ENCODE measurements at regions not wholly inside any gene's neighbourhood (a gene's known extent, or its start where the extent isn't known, plus 50 kb on each side); places are given as distances from the start of the nearest gene placed in this dataset.
"Not testable (repeated sequence)": the region's sequence is repeated elsewhere in the genome, so short reads cannot be mapped to it uniquely, and the experiment has no call there.

DNA sequence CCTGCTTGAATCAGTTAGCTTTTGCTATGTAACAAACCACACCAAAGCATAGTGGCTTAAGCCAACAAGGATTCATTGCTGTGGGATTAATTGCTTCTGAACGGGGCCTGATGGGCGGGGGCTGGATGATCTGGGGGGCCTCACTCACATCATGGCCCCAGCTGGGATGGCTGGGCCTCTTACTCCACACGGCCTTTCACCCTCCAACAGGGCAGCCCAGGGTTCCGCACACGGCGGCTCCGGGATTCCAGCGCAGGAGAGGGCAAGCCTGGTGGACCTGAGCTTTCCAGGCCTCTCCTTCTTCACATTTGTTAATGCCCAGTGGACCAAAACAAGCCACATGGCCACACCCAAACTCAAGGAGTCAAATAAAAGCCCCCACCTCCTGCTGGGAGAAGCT lies 86.3 kb upstream of the PHLPP1 start:
- DNase-seq, result no peak

DNA sequence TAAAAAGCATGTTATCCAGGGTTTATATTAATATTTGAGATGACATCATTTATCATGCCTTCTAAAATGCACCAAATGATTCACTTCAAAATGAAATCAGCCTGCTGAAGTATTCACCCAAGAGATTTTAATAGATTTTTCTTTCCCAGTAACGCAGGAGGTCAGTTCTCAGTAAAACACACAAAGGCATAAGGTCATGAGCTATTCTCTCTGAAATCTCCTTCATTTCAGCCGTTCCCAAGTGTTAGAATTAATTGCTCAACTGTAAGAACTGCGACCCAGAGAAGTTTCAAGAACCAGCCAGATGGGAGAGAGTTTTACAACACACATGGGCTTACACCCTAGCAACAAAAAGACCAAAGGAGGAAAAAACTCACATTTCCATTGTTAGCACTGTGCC lies 84.2 kb upstream of the PHLPP1 start:
- DNase-seq, result no peak

DNA sequence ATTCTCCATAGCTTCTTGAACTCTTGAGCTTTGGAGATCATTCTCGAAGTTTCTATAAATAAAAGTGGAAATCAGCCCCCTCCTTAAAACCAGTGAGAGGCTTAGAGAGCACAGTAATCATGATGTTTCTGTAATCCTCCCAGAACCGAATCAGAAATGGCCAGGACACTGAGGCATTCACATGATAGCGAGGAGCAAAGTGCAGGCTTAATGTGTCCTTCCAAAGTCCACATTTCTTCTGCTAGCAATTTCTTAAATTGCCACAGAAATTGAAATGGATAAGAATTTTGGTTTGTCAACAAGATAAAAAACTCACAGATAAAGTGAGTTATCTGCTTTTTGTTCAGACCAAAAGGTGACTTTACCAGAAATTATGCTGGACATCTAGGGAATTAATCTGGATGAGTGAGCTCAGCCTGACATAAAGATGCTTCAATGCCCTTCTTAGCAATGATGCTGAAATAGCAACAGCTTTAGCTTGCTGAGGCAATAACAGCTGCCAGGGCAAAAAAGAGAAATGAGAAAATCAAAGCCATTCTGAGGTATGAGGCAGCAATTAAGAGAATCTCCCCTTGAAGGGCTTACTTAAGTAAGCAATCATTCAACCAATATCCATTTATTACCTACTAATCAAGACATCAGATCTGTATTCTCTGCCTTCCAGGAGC lies 82.4 kb upstream of the PHLPP1 start:
- no peak for DNase-seq

DNA sequence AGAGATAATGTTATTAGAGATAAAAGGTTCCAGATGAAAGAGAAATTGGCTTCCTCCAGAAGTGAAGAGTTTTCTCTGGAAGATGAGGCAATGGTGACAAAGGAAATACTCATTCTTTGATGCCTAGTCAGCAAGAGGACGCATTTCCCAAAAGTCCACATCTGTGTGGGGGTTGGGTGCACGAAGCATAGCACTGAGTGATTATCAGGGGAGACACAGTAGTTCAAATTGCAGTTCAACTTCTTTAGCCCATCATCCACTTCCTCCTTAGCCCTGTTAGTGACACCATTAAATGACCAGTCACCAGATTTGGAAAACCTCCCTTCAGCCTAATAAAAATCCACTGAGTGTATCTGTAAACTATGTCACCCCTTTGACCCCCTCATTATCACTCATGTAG lies 80.9 kb upstream of the PHLPP1 start:
- no peak for DNase-seq

DNA sequence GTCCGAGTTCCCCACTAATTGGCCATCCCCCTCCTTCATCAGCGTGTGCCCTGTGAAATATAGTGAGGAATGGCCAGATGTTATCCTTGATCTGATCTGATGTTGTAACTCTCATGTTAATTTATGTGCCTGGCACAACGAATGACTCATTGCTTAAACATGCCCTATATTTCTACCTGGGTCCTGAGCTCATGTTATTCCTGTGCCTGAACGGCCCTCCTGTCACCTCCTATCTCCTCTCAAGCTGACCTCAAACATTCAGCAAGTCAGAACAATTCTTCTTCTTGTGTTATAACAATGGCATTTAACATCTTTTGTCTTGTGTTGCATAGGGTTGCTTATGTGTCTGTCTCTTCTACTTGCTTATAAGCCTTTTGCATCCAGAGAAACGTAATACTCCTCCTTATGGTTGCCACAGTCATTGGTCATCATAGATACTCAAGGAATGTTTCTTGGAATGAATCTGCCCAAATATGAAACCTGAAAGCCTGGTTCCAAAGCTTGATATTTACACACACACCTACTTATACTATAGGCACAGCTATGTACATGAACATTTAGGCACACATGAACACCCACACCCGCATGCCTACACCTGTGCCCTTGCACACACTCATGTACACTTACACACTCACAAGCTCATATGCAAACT lies 80.2 kb upstream of the PHLPP1 start:
- DNase-seq, result no peak

DNA sequence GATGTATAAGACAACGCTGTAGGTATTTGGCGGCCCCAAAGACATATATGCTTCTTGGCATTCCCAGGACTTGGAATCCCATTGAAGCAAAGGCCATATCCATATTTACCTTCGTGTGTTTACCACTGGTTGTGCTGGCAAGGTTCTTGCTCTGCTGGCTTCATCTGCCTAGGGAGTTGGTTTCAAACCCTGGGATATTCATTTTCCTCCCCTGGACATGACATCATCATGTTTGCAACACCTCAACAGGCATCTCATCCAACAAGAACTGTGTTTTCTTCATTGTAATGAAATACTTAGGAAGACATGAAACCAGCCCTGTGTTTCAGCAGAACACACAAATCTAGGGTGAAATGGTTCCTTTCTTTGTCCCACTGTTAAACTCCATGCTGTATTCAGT lies 77.9 kb upstream of the PHLPP1 start:
- no peak for DNase-seq

DNA sequence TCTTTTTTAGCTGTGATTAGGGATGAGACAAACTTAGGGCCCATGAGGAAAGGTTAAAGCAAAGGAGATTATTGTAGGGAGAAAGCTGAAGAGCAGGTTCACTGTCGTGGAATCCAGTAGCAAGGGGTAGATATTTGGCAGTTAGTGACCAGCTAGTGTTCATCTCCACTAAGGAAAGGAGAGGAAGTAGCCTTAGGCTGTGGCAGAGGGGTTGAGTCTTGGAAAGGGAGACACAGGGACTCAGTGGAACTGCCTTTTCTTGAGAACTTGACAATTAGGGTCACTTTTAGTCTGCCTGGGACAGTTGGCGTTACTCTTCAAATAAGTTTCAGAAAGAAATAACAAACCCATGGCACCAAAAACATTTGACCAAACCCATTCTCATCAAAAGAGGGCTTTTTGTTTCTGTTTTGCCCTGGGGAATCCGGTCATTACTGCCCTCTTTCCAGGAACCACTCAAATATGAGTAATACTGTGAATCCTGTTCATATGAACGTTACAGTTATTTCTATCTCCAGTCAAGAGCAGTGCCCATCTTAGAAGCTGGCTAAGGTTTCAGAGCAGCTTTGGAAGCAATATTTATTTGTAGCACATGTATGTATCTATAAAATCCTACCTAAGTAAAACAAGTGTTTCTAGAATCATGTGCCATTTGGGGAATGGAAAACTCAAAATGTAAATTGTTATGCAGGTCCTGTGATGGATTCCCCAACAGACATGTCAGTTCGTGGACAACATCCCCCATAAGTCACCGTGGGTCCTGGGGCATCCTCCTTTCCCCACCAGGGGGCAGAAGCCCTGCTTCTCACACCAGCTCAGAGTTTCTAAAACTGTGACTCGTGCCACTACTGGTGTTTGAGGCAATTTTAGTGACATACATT lies 77.3 kb upstream of the PHLPP1 start:
- peak in 1 of 2 donors; percentile 61 for DNase-seq

DNA sequence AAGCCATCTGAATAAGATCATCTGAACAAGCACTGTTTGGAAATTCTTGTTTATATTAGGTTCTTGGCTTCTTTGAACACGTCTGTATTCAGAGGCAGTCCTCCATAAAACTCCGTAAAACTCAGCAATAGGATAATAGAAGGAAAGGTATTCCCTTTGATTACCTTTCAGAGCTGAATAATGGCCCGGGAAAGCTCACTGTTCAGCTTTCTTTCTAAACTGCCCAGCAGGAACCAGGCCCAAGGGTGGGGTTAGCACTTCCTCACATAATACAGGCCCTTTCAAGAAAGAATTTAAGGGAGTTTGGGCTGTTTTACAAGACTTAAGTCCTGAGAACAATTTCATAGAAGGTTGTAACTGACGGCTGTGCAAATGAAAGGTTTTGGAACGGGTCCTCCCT lies 72.2 kb upstream of the PHLPP1 start:
- DNase-seq, result no peak

DNA sequence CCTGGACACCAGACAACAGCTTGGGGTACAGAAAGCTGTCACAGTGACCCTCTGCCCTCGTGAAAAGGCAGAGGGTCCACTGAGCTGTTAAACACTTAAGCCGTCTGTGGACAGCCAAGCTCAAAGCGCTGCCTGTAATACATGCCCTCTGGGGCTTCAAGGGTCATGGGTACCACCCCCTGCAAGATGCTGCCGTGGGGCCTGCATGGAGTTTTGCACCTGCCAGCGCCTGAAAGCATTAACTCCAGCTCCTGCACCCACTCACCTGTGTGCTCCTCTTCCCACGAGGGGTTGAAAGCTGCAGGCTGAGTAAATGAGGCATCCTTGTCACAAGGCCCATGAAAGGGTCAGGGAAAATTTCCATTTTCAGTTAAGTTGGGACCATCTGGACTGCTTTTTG lies 70.6 kb upstream of the PHLPP1 start:
- no peak for DNase-seq

DNA sequence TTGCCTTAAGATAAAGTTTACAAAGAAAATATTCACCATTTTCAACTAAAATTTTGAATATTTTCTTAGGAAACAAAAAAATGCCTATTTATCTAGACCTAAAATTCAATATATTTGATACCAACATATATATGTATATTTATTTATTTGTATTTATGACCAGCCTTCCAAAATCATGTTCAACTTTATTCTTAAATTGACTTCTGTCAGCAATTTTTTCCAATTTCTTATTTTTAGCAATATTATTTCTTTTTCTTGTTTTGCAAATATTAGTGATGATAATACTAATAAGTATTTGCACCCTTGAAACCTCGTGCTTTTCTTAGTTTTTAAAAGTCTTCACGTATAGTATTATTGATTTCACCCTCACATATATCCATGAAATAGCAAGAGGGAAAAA lies 68.2 kb upstream of the PHLPP1 start:
- DNase-seq, result no peak

DNA sequence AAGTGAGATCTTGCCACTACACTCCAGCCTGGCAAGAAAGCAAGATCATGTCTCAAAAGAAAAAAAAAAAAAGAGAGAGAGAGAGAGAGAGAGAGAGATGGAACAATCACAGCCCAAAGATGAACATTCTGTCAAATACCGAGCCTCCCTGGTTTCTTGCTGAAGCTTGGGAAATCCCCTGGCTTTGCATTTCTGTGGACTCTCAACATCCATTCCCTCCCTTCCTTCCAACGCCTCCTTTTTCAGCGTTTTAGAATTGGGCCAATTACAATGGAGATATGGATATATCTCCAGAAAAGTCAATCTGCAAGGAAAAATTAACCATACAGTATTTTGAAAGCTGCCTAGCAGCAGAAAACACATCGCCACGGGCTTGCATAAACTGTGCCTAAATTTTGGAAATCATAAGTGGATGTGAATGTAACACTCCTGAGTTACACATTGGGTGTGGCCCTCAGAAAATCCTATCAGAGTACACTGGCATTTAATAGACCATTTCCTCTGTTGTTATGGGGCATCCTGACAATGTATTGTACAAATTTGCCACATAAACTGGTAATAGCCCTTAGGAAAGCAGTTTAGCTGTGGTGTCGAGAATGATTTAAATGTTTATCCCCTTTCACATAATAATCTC lies 67.2 kb upstream of the PHLPP1 start:
- DNase-seq, result no peak

DNA sequence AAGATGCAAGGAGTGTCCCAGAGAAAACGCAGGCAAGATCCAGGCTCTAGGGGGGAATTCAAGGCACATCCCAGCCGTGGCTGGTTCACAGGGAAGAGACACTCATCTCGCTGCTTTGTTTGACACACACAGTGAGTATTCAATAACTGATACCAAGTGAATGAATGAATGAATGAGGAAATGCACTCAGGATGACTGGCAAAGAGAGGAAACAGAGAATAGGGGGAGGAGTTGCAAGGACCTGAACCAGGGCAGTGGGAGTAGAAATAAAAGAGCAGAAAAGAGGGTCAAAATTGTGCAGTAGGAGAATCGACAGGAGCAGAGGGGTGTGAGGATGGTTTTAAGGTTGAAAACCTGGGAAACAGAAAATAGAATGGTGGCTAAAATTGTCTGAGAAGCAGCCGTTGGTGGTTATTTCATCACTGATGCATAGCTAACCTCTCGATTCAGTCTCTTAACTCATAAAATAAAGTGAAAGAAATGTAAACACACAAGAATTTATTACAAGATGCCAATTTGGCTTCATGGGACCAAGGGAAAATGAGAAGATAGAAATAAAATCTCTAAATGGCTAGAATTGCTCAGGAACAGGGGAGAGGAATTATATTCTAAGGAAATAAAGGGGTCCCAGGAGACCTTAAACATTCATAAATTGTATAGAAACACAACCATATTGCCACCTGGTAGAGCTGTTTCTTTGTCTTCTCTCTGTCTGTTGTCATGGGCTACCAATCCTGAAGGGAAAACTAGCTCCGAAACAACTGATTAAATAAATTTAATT lies 63.9 kb upstream of the PHLPP1 start:
- DNase-seq, result no peak

DNA sequence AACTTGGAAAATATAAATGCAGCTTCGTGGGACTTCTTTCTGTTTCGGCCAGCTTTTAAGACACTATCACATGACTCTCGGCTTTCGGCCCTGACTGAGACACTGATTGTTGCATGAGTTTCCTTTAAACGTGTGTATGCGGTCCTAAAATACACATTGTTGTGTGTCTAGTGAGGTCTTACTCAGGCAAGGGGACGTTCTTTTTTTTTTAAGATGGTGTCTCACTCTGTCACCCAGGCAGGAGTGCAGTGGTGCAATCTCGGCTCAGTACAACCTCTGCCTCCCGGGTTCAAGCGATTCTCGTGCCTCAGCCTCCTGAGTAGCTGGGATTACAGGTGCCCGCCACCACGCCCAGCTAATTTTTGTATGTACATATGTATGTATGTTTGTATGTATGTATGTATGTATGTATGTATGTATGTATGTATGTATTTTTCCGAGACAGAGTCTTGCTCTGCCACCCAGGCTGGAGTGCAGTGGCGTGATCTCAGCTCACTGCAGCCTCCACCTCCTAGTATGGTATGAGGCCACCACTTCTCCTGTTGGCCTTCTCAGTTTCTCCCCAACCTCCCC lies 63.2 kb upstream of the PHLPP1 start:
- DNase-seq, result not testable (repeated sequence)

DNA sequence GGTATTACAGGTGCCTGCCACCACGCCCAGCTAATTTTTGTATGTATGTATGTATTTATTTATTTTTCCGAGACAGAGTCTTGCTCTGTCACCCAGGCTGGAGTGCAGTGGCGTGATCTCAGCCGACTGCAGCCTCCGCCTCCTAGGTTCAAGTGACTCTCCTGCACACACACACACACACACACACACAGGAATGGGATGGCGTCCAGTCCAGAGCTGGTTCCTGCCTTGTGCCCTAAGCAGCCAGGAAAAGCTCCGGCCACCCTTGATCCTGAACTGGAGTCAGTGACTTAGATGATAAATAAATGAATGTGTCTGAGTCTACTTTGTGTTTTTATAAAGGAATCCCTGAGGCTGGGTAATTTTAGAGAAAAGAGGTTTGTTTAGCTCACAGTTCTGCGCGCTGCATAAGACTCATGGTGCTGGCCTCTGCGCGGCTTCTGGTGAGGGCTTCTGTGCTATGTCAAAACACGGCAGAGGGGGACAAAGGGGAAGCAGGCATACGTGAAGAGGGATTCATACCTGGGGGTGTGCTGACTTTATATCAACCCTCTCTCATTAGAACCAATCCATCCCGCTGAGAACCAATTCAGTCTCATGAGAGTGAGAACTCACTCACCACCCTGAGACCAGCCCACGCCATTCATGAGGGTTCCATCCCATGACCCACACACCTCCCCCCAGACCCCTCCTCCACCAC lies 59.7 kb upstream of the PHLPP1 start:
- no peak for DNase-seq

DNA sequence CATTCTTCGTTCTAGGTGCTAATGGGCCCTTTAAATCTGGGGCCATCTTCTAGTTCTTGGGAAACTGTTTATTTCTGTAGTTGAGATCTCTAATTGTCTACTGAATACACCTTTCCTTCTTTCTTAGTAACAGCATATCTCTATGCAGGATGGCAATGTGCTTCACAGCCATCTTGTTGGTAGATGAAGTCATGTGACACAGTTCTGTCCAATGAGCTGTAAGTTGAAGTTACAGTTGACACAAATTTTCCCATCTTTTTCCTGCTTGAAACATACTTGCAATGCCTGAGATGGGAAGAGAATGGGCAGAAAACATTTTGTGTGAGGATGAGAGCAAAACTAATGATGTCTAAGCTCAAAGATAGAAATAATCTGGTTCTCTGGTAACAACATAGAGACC lies 57.3 kb upstream of the PHLPP1 start:
- no peak for DNase-seq

DNA sequence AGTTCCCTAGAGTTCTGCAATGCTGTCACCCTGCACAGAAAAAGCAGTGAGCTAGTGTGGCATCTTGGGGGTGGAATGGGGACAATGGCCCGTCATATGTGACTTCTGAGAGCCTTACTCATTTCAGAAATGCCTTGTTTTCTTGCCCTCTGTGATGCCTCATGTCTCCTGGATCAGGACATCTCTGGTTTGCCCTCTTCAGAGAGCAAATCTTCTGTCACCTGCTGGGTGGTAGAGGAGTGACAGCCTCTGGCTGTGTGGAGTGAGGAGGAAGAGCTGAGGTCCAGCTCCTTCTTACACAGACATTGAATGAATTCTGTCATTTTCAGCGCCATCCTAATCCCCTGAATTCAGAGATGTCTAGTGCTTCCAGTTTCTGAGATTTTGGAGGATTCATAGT lies 55.6 kb upstream of the PHLPP1 start:
- DNase-seq, result no peak

DNA sequence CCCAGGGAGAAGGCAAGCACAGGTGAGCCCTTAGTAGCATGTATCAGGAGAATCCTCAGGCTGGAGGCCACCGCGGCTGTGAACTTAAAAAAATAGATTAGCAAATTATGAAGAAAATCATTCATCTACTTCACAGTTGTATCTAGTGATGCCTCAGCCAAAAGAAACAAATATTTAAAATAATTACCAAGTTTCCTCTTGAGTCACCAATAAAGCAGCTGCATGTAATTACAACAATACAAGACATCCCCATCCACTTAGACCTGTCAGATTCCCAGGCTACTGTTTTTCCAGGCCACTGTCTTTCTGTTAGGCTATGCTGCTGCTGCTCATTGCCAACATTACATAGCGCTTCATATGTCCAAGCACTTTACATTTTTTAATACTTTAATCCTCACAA lies 54.6 kb upstream of the PHLPP1 start:
- DNase-seq, result no peak

DNA sequence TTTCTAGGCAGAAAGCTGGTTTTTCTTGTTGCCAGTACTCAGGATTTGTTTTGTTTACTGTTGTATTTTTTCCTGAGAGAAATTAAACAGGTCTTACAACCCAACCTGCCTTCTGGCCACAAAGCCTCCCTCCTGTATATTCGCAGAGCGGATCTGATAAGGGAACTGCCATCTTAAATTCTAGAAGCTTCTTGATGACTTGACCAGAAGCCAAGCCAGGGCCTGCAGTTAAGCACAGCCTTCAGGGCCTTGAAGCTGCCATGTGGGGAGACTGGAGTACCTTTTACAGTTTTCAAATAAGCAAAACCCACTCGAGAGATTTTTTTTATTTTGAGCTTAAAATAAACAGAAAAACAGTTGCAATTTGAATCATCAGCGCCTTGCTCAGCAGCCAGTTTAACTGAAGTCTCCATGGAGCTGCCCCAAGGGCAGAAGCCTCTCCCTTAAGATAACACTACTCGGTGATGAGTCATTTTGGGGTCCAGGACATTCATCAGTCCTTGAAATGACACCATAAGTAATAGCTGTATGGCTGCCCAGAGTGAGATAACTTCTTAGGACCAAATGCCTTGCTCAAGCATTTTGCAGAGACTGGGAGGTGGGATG lies 51.5 kb upstream of the PHLPP1 start:
- no peak for DNase-seq

DNA sequence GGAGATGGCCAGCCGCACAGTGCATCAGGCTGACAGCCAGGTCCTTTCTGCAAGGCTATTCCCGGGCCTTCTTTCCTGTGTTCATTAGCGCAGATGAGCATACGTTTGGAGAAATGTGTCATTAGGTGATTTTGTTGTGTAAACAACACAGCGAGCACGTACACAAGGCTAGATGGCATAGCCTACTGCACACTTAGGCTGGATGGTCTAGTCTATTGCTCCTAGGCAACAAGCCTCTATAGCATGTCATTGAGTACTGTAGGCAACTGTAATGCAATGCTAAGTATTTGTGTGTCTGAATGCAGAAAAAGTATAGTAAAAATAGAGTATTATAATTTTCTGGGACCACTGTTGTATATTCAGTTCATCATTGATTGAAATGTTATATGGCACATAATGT lies 50.9 kb upstream of the PHLPP1 start:
- DNase-seq, result no peak

DNA sequence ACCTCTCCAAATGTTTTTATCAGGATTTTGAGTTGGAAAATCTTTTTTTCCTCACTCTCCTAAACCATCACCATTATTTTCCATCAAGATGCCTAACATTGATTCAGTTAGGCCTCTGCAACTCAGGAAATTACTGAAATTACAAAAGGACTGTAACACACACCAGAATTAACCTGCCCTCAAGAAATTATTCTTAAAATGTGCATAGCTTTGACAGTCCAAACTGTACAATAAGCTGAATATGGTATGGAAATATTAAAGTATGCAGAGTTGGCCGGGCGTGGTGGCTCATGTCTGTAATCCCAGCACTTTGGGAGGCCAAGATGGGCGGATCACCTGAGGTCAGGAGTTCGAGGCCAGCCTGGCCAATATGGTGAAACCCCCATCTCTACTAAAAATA lies 50.2 kb upstream of the PHLPP1 start:
- no peak for DNase-seq
